ENCODE measurements at regions not wholly inside any gene's neighbourhood (a gene's known extent, or its start where the extent isn't known, plus 50 kb on each side); places are given as distances from the start of the nearest gene placed in this dataset.

- H3K4me3 ChIP-seq (ENCODE audit: control insufficient read depth, low read depth, low read length), result no peak overlapping the region
- TF ChIP-seq CTCF (IDR thresholded peaks at IDR 0.05; ENCODE audit: control insufficient read depth, insufficient read depth, low read depth, low read length, missing control alignments), result no peak
- DNase-seq (ENCODE audit: low read depth), result no peak
Observed at GRCh38 chr12:69026336-69026735, 93.4 kb upstream of the CPM start.

- no peak for TF ChIP-seq CTCF (IDR thresholded peaks at IDR 0.05; ENCODE audit: control insufficient read depth, insufficient read depth, low read depth, low read length, missing control alignments)
- H3K4me3 ChIP-seq (ENCODE audit: control insufficient read depth, low read depth, low read length), result no peak overlapping the region
- DNase-seq (ENCODE audit: low read depth), result no peak
Observed at GRCh38 chr12:69027411-69027881, 94.5 kb upstream of the CPM start.

- no peak for DNase-seq (ENCODE audit: low read depth)
- no peak for TF ChIP-seq CTCF (IDR thresholded peaks at IDR 0.05; ENCODE audit: control insufficient read depth, insufficient read depth, low read depth, low read length, missing control alignments)
- H3K4me3 ChIP-seq (ENCODE audit: control insufficient read depth, low read depth, low read length), result no peak overlapping the region
Observed at GRCh38 chr12:69028941-69029729, 96.2 kb upstream of the CPM start.

- H3K4me3 ChIP-seq (ENCODE audit: control insufficient read depth, low read depth, low read length), result no peak overlapping the region
- TF ChIP-seq CTCF (IDR thresholded peaks at IDR 0.05; ENCODE audit: control insufficient read depth, insufficient read depth, low read depth, low read length, missing control alignments), result no peak
- DNase-seq (ENCODE audit: low read depth), result no peak
Observed at GRCh38 chr12:69030321-69030720, 97.3 kb upstream of the CPM start.

GRCh38 chr12:69036533-69036932, 103.6 kb upstream of the CPM start:
- no peak for TF ChIP-seq CTCF (IDR thresholded peaks at IDR 0.05; ENCODE audit: control insufficient read depth, insufficient read depth, low read depth, low read length, missing control alignments)
- no peak overlapping the region for H3K4me3 ChIP-seq (ENCODE audit: control insufficient read depth, low read depth, low read length)
- DNase-seq (ENCODE audit: low read depth), result no peak

- no peak for TF ChIP-seq CTCF (IDR thresholded peaks at IDR 0.05; ENCODE audit: control insufficient read depth, insufficient read depth, low read depth, low read length, missing control alignments)
- no peak for DNase-seq (ENCODE audit: low read depth)
- no peak overlapping the region for H3K4me3 ChIP-seq (ENCODE audit: control insufficient read depth, low read depth, low read length)
Observed at GRCh38 chr12:69036999-69037398, 104.0 kb upstream of the CPM start.
